Endothelial cell of umbilical vein (primary cell): ENCODE measurements at regions not wholly inside any gene's neighbourhood (a gene's known extent, or its start where the extent isn't known, plus 50 kb on each side); places are given as distances from the start of the nearest gene placed in this dataset.

Experiments used
- CTCF ChIP-seq, 2 donors: IDR thresholded peaks; 1 replicate in 1 of 2; 2 replicates in 1 of 2; pipeline ENCODE4 v1.5.1; 2011; ENCODE audit warnings: low read length in 2 of 2, mild to moderate bottlenecking in 2 of 2, moderate library complexity in 2 of 2, control low read depth in 1 of 2, inconsistent platforms in 1 of 2, low read depth in 1 of 2; ENCODE audit not compliant: insufficient read depth in 1 of 2; ENCODE audit errors: extremely low read depth in 1 of 2
- POLR2A ChIP-seq: IDR thresholded peaks from 2 replicates; pipeline ENCODE4 v1.6.1; 2012; ENCODE audit warnings: low read depth, mild to moderate bottlenecking, control low read depth, low read length
- POLR2AphosphoS5 ChIP-seq: IDR thresholded peaks from 2 replicates; pipeline ENCODE4 v1.6.1; 2012; ENCODE audit warnings: low read depth, mild to moderate bottlenecking, control low read depth, low read length, moderate library complexity; ENCODE audit not compliant: insufficient read depth

GRCh38 chr5:58232130-58232529 lies 227.8 kb downstream of the PLK2 start:
- TF ChIP-seq CTCF (IDR thresholded peaks at IDR 0.05; ENCODE audit: extremely low read depth in 1 of 2, insufficient read depth in 1 of 2, low read depth in 1 of 2, low read length in 2 of 2) (no peak), POLR2A (no peak), POLR2AphosphoS5 (no peak)
